CMK (cell line): ENCODE measurements at regions not wholly inside any gene's neighbourhood (a gene's known extent, or its start where the extent isn't known, plus 50 kb on each side); places are given as distances from the start of the nearest gene placed in this dataset.
"Not testable (repeated sequence)": the region's sequence is repeated elsewhere in the genome, so short reads cannot be mapped to it uniquely, and the experiment has no call there.

Source experiments
- DNase-seq: peaks from one replicate; pipeline ENCODE4 v3.0.0-alpha.2; 2010; ENCODE audit warnings: low read depth

- DNase-seq = no peak
Measured at GRCh38 chr11:13169709-13170108, 107.9 kb upstream of the BMAL1 start.

GRCh38 chr11:13174090-13174489, 103.5 kb upstream of the BMAL1 start:
- no peak for DNase-seq

GRCh38 chr11:13183094-13183825, 94.3 kb upstream of the BMAL1 start:
- no peak for DNase-seq

- no peak for DNase-seq
Measured at GRCh38 chr11:13183826-13184196, 93.8 kb upstream of the BMAL1 start.

- DNase-seq = no peak
Measured at GRCh38 chr11:13184295-13184794, 93.2 kb upstream of the BMAL1 start.

GRCh38 chr11:13188179-13188578, 89.4 kb upstream of the BMAL1 start:
- no peak for DNase-seq

- no peak for DNase-seq
Measured at GRCh38 chr11:13189561-13190426, 87.8 kb upstream of the BMAL1 start.

- no peak for DNase-seq
Measured at GRCh38 chr11:13193613-13194012, 84.0 kb upstream of the BMAL1 start.

- DNase-seq = not testable (repeated sequence)
Measured at GRCh38 chr11:13197374-13197773, 80.2 kb upstream of the BMAL1 start.

- no peak for DNase-seq
Measured at GRCh38 chr11:13205486-13205885, 72.1 kb upstream of the BMAL1 start.

GRCh38 chr11:13206086-13206640, 71.4 kb upstream of the BMAL1 start:
- DNase-seq = no peak

GRCh38 chr11:13207270-13207664, 70.3 kb upstream of the BMAL1 start:
- DNase-seq = no peak

- DNase-seq = no peak
Measured at GRCh38 chr11:13207665-13208594, 69.7 kb upstream of the BMAL1 start.

- no peak for DNase-seq
Measured at GRCh38 chr11:13208921-13209320, 68.7 kb upstream of the BMAL1 start.

- DNase-seq = no peak
Measured at GRCh38 chr11:13209379-13209778, 68.2 kb upstream of the BMAL1 start.

GRCh38 chr11:13210424-13210823, 67.2 kb upstream of the BMAL1 start:
- no peak for DNase-seq

GRCh38 chr11:13214276-13214675, 63.3 kb upstream of the BMAL1 start:
- DNase-seq = no peak

GRCh38 chr11:13215149-13215548, 62.4 kb upstream of the BMAL1 start:
- no peak for DNase-seq

- DNase-seq = no peak
Measured at GRCh38 chr11:13216019-13216710, 61.4 kb upstream of the BMAL1 start.

GRCh38 chr11:13216711-13217075, 60.9 kb upstream of the BMAL1 start:
- DNase-seq = no peak

- not testable (repeated sequence) for DNase-seq
Measured at GRCh38 chr11:13218685-13219084, 58.9 kb upstream of the BMAL1 start.
